ENCODE measurements at regions not wholly inside any gene's neighbourhood (a gene's known extent, or its start where the extent isn't known, plus 50 kb on each side); places are given as distances from the start of the nearest gene placed in this dataset.

DNA sequence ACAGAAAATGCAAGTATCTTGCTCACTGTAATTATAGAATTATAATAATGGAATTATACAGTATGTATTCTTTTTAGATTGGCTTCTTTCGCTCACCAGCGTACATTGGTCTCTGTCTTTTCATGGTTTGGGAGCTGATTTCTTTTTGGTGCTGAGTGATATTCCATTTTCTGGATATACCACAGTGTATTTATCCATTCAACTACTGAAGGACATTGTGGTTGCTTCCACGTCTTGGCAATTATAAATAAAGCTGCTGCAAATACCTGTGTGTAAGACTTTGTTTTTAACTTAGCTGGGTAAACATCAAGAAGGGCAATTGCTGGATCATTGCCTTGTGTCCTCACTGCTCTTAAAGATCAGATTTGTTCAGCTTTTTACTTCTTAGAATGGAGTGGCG, 55.3 kb downstream of the SEPTIN7 start:
- TF ChIP-seq, protein P1, sequence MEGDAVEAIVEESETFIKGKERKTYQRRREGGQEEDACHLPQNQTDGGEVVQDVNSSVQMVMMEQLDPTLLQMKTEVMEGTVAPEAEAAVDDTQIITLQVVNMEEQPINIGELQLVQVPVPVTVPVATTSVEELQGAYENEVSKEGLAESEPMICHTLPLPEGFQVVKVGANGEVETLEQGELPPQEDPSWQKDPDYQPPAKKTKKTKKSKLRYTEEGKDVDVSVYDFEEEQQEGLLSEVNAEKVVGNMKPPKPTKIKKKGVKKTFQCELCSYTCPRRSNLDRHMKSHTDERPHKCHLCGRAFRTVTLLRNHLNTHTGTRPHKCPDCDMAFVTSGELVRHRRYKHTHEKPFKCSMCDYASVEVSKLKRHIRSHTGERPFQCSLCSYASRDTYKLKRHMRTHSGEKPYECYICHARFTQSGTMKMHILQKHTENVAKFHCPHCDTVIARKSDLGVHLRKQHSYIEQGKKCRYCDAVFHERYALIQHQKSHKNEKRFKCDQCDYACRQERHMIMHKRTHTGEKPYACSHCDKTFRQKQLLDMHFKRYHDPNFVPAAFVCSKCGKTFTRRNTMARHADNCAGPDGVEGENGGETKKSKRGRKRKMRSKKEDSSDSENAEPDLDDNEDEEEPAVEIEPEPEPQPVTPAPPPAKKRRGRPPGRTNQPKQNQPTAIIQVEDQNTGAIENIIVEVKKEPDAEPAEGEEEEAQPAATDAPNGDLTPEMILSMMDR (IDR thresholded peaks at IDR 0.05), result no peak
- TF ChIP-seq POLR2A (IDR thresholded peaks at IDR 0.05) (no peak), POLR2AphosphoS5 (IDR thresholded peaks at IDR 0.05; ENCODE audit: insufficient read depth in 1 of 2, low read depth in 1 of 2) (no peak)
